WTC11 (cell line): ENCODE measurements at regions not wholly inside any gene's neighbourhood (a gene's known extent, or its start where the extent isn't known, plus 50 kb on each side); places are given as distances from the start of the nearest gene placed in this dataset.

Source experiments
- ATAC-seq: fragments of 200-7000 bp; cut with Tn5 transposase; 2 replicates; pipeline ENCODE4 v1.10.0; 2021; ENCODE audit warnings: mild to moderate bottlenecking, moderate library complexity
- CTCF ChIA-PET: fragments of 300-600 bp; sonication (Branson Sonifier 250); formaldehyde crosslinking; loops from one replicate; lab custom pipeline; 2021; ENCODE audit warnings: antibody characterized with exemption; lab: Charles Lee
- POLR2A ChIA-PET: fragments of 350-600 bp; sonication (Branson Sonifier 250); formaldehyde crosslinking; loops from one replicate; lab custom pipeline; 2021; ENCODE audit warnings: antibody characterized with exemption; lab: Charles Lee
- DNase-seq: peaks from one replicate; pipeline ENCODE4 v3.0.0; 2021; ENCODE audit warnings: low spot score
- H3K27ac Mint-ChIP-seq: 2 replicates; pipeline ENCODE4 v1.8.0; 2021; ENCODE audit warnings: mixed read lengths
- H3K27me3 Mint-ChIP-seq: 2 replicates; pipeline ENCODE4 v1.8.0; 2021; ENCODE audit warnings: low read depth, mild to moderate bottlenecking, moderate library complexity, mixed read lengths
- H3K36me3 Mint-ChIP-seq: 2 replicates; pipeline ENCODE4 v1.8.0; 2021; ENCODE audit warnings: mixed read lengths
- H3K4me1 Mint-ChIP-seq: 2 replicates; pipeline ENCODE4 v1.8.0; 2022; ENCODE audit warnings: mixed read lengths
- H3K4me3 Mint-ChIP-seq: 2 replicates; pipeline ENCODE4 v1.8.0; 2021; ENCODE audit warnings: mild to moderate bottlenecking, moderate library complexity, mixed read lengths
- H3K9me3 Mint-ChIP-seq: 2 replicates; pipeline ENCODE4 v1.8.0; 2021; ENCODE audit warnings: mixed read lengths
- AFF4 ChIP-seq: sonication (generic); formaldehyde crosslinking; IDR thresholded peaks from 2 replicates; pipeline ENCODE4 v1.8.1; 2023; ENCODE audit warnings: mild to moderate bottlenecking, missing genetic modification reagents, borderline replicate concordance
- CREM ChIP-seq: sonication (generic); formaldehyde crosslinking; IDR thresholded peaks from 2 replicates; pipeline ENCODE4 v1.8.1; 2022; ENCODE audit warnings: mild to moderate bottlenecking, missing genetic modification reagents, moderate library complexity
- E2F1 ChIP-seq: sonication (generic); formaldehyde crosslinking; IDR thresholded peaks from 2 replicates; pipeline ENCODE4 v1.8.0; 2022; ENCODE audit warnings: mild to moderate bottlenecking, missing genetic modification reagents
- GRHL2 ChIP-seq: fragments of 250-450 bp; sonication (Bioruptor Pico); IDR thresholded peaks from 2 replicates; pipeline ENCODE4 v1.8.0; 2022; ENCODE audit warnings: mild to moderate bottlenecking, moderate library complexity; ENCODE audit not compliant: insufficient replicate concordance, severe bottlenecking
- IRF1 ChIP-seq: sonication (generic); formaldehyde crosslinking; IDR thresholded peaks from 2 replicates; pipeline ENCODE4 v1.8.0; 2023; ENCODE audit warnings: missing genetic modification reagents
- JAZF1 ChIP-seq: fragments of 250-450 bp; sonication (Bioruptor Pico); IDR thresholded peaks from 2 replicates; pipeline ENCODE4 v1.9.0; 2021; ENCODE audit warnings: moderate library complexity, mild to moderate bottlenecking, inconsistent platforms
- KAT7 ChIP-seq: sonication (generic); formaldehyde crosslinking; IDR thresholded peaks from 2 replicates; pipeline ENCODE4 v1.8.1; 2023; ENCODE audit warnings: missing genetic modification reagents, mild to moderate bottlenecking, borderline replicate concordance
- NFATC4 ChIP-seq: fragments of 250-450 bp; sonication (Bioruptor Pico); IDR thresholded peaks from 2 replicates; pipeline ENCODE4 v1.9.0; 2021; ENCODE audit warnings: mild to moderate bottlenecking
- PREB ChIP-seq: sonication (generic); formaldehyde crosslinking; IDR thresholded peaks from 2 replicates; pipeline ENCODE4 v1.8.1; 2022; ENCODE audit warnings: mild to moderate bottlenecking, missing genetic modification reagents, moderate library complexity, borderline replicate concordance
- SMAD4 ChIP-seq: sonication (generic); formaldehyde crosslinking; IDR thresholded peaks from 2 replicates; pipeline ENCODE4 v1.8.0; 2022; ENCODE audit warnings: mild to moderate bottlenecking, missing genetic modification reagents
- TEAD4 ChIP-seq: sonication (generic); formaldehyde crosslinking; IDR thresholded peaks from 2 replicates; pipeline ENCODE4 v1.8.0; 2022; ENCODE audit warnings: mild to moderate bottlenecking, missing genetic modification reagents
- USF1 ChIP-seq: sonication (generic); formaldehyde crosslinking; IDR thresholded peaks from 2 replicates; pipeline ENCODE4 v1.8.0; 2022; ENCODE audit warnings: mild to moderate bottlenecking, missing genetic modification reagents
- ZNF671 ChIP-seq: fragments of 250-450 bp; sonication (Bioruptor Pico); IDR thresholded peaks from 2 replicates; pipeline ENCODE4 v1.8.0; 2021; ENCODE audit warnings: mild to moderate bottlenecking
- TF ChIP-seq, protein P1 (sequence below): sonication (generic); formaldehyde crosslinking; IDR thresholded peaks from 2 replicates; pipeline ENCODE4 v1.8.1; 2023; ENCODE audit warnings: mild to moderate bottlenecking, missing genetic modification reagents
- TF ChIP-seq, protein P2 (sequence below): fragments of 250-450 bp; sonication (Bioruptor Pico); IDR thresholded peaks from 2 replicates; pipeline ENCODE4 v1.9.0; 2021; ENCODE audit warnings: moderate library complexity, mild to moderate bottlenecking, inconsistent platforms, borderline replicate concordance
- TF ChIP-seq, protein P3 (sequence below): sonication (generic); formaldehyde crosslinking; IDR thresholded peaks from 2 replicates; pipeline ENCODE4 v1.8.1; 2022; ENCODE audit warnings: mild to moderate bottlenecking, moderate library complexity, missing genetic modification reagents
- TF ChIP-seq, protein P4 (sequence below): sonication (generic); formaldehyde crosslinking; IDR thresholded peaks from 2 replicates; pipeline ENCODE4 v1.8.0; 2022; ENCODE audit warnings: missing genetic modification reagents

DNA sequence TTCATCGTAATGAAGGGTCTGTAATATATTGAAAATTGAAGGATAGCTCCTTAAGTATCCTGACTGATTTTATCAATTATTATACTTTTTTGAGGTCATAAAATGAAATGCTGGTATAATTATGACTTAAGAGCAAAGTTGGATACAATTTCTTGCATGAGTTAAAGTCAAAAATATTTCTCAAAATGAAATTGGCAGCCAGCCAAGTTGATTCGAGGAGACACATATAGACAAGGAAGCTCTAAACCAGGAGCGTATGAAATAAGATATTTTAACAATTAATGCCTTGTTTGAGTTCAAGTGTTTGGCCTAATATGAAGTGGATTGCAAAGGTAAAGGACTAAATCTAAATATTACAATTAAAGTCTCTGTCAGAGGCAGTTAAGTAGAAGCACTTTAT is 260.4 kb upstream of the DSEL start:
- ChIA-PET CTCF (no interaction called here), POLR2A (no interaction called here)
- Mint-ChIP-seq H3K27ac (no peak overlapping the region), H3K36me3 (no peaks in the 10 kb centered on the region), H3K27me3 (no peaks in the 10 kb centered on the region), H3K9me3 (no peaks in the 10 kb centered on the region), H3K4me3 (no peak overlapping the region), H3K4me1 (no peaks in the 10 kb centered on the region)
- TF ChIP-seq KAT7 (CRISPR knock-in tag) (no peak), GRHL2 (CRISPR knock-in tag) (no peak), IRF1 (CRISPR knock-in tag) (no peak)
- TF ChIP-seq, protein P1, sequence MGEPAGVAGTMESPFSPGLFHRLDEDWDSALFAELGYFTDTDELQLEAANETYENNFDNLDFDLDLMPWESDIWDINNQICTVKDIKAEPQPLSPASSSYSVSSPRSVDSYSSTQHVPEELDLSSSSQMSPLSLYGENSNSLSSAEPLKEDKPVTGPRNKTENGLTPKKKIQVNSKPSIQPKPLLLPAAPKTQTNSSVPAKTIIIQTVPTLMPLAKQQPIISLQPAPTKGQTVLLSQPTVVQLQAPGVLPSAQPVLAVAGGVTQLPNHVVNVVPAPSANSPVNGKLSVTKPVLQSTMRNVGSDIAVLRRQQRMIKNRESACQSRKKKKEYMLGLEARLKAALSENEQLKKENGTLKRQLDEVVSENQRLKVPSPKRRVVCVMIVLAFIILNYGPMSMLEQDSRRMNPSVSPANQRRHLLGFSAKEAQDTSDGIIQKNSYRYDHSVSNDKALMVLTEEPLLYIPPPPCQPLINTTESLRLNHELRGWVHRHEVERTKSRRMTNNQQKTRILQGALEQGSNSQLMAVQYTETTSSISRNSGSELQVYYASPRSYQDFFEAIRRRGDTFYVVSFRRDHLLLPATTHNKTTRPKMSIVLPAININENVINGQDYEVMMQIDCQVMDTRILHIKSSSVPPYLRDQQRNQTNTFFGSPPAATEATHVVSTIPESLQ (CRISPR knock-in tag), result no peak
- ATAC-seq, result no peak
- no peak for DNase-seq

DNA sequence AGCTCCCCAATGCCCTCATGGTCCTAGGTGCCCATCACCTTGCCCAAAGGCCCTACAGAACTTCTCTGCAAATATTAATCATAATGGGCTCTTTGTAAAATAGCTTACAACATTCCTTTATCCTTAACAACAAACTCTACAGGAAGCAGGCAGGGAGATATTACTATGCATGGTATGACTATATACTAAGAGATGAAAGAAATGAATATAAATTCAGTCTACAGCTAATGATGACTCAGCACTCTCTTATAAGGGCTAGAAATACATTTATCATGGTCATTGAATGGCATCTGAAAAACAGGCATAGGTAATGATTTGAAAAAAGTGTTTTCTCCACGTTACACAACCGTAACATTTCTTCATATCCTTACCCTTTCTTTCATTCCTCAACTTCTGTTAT is 254.8 kb upstream of the DSEL start:
- TF ChIP-seq TEAD4 (CRISPR knock-in tag) (no peak), SMAD4 (CRISPR knock-in tag) (no peak), NFATC4 (CRISPR knock-in tag) (no peak), JAZF1 (CRISPR knock-in tag) (no peak), ZNF671 (CRISPR knock-in tag) (no peak)
- TF ChIP-seq, protein P2, sequence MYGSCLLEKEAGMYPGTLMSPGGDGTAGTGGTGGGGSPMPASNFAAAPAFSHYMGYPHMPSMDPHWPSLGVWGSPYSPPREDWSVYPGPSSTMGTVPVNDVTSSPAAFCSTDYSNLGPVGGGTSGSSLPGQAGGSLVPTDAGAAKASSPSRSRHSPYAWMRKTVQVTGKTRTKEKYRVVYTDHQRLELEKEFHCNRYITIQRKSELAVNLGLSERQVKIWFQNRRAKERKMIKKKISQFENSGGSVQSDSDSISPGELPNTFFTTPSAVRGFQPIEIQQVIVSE (CRISPR knock-in tag), result no peak
- DNase-seq, result no peak
- H3K27me3 Mint-ChIP-seq, result no peaks in the 10 kb centered on the region

GRCh38 chr18:67770520-67770919 is 254.0 kb upstream of the DSEL start:
- no peak overlapping the region for H3K27ac Mint-ChIP-seq
- POLR2A ChIA-PET, result no interaction called here
- TF ChIP-seq, protein P3, sequence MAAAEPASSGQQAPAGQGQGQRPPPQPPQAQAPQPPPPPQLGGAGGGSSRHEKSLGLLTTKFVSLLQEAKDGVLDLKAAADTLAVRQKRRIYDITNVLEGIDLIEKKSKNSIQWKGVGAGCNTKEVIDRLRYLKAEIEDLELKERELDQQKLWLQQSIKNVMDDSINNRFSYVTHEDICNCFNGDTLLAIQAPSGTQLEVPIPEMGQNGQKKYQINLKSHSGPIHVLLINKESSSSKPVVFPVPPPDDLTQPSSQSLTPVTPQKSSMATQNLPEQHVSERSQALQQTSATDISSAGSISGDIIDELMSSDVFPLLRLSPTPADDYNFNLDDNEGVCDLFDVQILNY, result no peak
- no peak for TF ChIP-seq CREM (CRISPR knock-in tag)
- no peak for TF ChIP-seq USF1 (CRISPR knock-in tag)
- TF ChIP-seq E2F1 (CRISPR knock-in tag), result no peak
- TF ChIP-seq AFF4 (CRISPR knock-in tag), result no peak
- TF ChIP-seq, protein P4, sequence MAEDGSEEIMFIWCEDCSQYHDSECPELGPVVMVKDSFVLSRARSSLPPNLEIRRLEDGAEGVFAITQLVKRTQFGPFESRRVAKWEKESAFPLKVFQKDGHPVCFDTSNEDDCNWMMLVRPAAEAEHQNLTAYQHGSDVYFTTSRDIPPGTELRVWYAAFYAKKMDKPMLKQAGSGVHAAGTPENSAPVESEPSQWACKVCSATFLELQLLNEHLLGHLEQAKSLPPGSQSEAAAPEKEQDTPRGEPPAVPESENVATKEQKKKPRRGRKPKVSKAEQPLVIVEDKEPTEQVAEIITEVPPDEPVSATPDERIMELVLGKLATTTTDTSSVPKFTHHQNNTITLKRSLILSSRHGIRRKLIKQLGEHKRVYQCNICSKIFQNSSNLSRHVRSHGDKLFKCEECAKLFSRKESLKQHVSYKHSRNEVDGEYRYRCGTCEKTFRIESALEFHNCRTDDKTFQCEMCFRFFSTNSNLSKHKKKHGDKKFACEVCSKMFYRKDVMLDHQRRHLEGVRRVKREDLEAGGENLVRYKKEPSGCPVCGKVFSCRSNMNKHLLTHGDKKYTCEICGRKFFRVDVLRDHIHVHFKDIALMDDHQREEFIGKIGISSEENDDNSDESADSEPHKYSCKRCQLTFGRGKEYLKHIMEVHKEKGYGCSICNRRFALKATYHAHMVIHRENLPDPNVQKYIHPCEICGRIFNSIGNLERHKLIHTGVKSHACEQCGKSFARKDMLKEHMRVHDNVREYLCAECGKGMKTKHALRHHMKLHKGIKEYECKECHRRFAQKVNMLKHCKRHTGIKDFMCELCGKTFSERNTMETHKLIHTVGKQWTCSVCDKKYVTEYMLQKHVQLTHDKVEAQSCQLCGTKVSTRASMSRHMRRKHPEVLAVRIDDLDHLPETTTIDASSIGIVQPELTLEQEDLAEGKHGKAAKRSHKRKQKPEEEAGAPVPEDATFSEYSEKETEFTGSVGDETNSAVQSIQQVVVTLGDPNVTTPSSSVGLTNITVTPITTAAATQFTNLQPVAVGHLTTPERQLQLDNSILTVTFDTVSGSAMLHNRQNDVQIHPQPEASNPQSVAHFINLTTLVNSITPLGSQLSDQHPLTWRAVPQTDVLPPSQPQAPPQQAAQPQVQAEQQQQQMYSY (CRISPR knock-in tag), result no peak
- TF ChIP-seq PREB, result no peak

More for the DNA sequence above, 254.8 kb upstream of the DSEL start:
- CTCF ChIA-PET, result no interaction called here
- POLR2A ChIA-PET, result no interaction called here
- no peaks in the 10 kb centered on the region for H3K36me3 Mint-ChIP-seq
- no peak overlapping the region for H3K4me3 Mint-ChIP-seq
- peaks cover 3% of the 10 kb centered on the region; the same call in 1 of the 2 replicates for H3K9me3 Mint-ChIP-seq
- peaks cover 10% of the 10 kb centered on the region; the same call in 1 of the 2 replicates for H3K4me1 Mint-ChIP-seq
- ATAC-seq, result no peak
- no peak overlapping the region for H3K27ac Mint-ChIP-seq

More at GRCh38 chr18:67770520-67770919, 254.0 kb upstream of the DSEL start:
- Mint-ChIP-seq H3K4me3 (no peak overlapping the region), H3K9me3 (peaks cover 3% of the 10 kb centered on the region; the same call in 1 of the 2 replicates), H3K27me3 (no peaks in the 10 kb centered on the region), H3K4me1 (peaks cover 10% of the 10 kb centered on the region; the same call in 1 of the 2 replicates), H3K36me3 (no peaks in the 10 kb centered on the region)
- CTCF ChIA-PET, result no interaction called here
- ATAC-seq (no peak), DNase-seq (no peak)
